Uterus (tissue), 3 donors: ENCODE measurements at regions not wholly inside any gene's neighbourhood (a gene's known extent, or its start where the extent isn't known, plus 50 kb on each side); places are given as distances from the start of the nearest gene placed in this dataset.

Experiments
- DNase-seq, 2 donors: peaks; one replicate each; pipeline ENCODE4 v3.0.0-alpha.2; 2019 to 2020
- H3K27ac ChIP-seq, 2 donors: fragments of 200-600 bp; sonication (generic); 1 replicate in 1 of 2; 2 replicates in 1 of 2; pipeline ENCODE4 v1.5.1; 2016 to 2018
- H3K27me3 ChIP-seq, 2 donors: fragments of 200-600 bp; sonication (generic); one replicate each; pipeline ENCODE4 v1.5.1; 2018 to 2019; ENCODE audit warnings: control low read depth in 1 of 2
- H3K36me3 ChIP-seq, 2 donors: fragments of 200-600 bp; sonication (generic); one replicate each; pipeline ENCODE4 v1.5.1; 2019; ENCODE audit warnings: control low read depth in 1 of 2
- H3K4me1 ChIP-seq, 2 donors: fragments of 200-600 bp; sonication (generic); one replicate each; pipeline ENCODE4 v1.5.1; 2018 to 2019; ENCODE audit warnings: control low read depth in 1 of 2
- H3K4me3 ChIP-seq, 2 donors: fragments of 200-600 bp; sonication (generic); 1 replicate in 1 of 2; 2 replicates in 1 of 2; pipeline ENCODE4 v1.5.1; 2018 to 2019; ENCODE audit warnings: mild to moderate bottlenecking in 1 of 2
- H3K9me3 ChIP-seq, 2 donors: fragments of 200-600 bp; sonication (generic); one replicate each; pipeline ENCODE4 v1.5.1; 2019; ENCODE audit warnings: control low read depth in 1 of 2
- POLR2A ChIP-seq, 2 donors: fragments of 450-650 bp; IDR thresholded peaks; one replicate each; pipeline ENCODE4 v1.6.1; 2016; ENCODE audit warnings: antibody characterized with exemption in 2 of 2, mild to moderate bottlenecking in 1 of 2, moderate library complexity in 1 of 2
- intact Hi-C: fragments of 100-400 bp; cut with DNase I; formaldehyde crosslinking; loops from one replicate; pipeline ENCODE4 v1.15.1; 2023; ENCODE audit warnings: low total_unique reads
- TF ChIP-seq, protein P1 (sequence below), 4 experiments: fragments of 200-600 bp in 2 of 4; fragments of 450-650 bp in 2 of 4; sonication (generic) in 2 of 4; IDR thresholded peaks; one replicate each; pipeline ENCODE4 v1.5.1; 2016 to 2019; ENCODE audit warnings: antibody characterized with exemption in 4 of 4, mild to moderate bottlenecking in 2 of 4, moderate library complexity in 1 of 4
- donor health status: DM: yes; HTN: yes; CAD: no.

DNA sequence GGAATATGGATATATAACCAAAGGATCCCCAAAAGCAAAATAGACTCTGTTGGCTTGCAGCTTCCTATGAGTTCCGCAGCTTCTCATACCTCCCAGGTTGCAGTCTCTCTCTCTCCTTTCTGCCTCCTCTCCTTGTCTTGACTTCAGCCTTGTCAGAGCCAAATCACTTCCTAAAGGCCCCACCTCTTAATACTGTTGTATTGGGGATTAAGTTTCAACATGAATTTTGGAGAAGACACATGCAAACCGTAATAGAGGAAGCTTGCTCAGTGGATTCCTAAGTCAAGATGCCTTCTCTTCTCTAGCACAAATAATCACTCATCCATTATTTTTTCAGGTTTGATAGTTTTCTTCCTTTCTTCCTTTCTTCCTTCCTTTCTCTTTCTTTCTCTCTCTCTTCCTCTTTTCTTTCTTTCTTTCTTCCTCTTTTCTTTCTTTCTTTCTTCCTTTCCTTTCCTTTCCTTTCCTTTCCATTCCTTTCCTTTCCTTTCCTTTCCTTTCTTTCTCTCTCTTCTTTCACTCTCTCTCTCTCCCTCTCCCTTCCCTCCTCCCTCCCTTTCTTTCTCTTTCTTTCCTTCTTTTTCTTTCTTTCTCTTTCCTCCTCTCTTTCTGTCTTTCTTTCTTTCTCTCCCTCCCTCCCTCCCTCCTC, 411.3 kb upstream of the TPM1 start:
- no peaks in the 10 kb centered on the region for H3K9me3 ChIP-seq
- no peak overlapping the region for H3K27ac ChIP-seq
- intact Hi-C loops: no loop called here
- H3K4me3 ChIP-seq: no peak overlapping the region
- H3K27me3 ChIP-seq: no peaks in the 10 kb centered on the region
- DNase-seq: no peak
- no peaks in the 10 kb centered on the region for H3K36me3 ChIP-seq
- no peak for TF ChIP-seq POLR2A (IDR thresholded peaks at IDR 0.05)
- TF ChIP-seq, protein P1, sequence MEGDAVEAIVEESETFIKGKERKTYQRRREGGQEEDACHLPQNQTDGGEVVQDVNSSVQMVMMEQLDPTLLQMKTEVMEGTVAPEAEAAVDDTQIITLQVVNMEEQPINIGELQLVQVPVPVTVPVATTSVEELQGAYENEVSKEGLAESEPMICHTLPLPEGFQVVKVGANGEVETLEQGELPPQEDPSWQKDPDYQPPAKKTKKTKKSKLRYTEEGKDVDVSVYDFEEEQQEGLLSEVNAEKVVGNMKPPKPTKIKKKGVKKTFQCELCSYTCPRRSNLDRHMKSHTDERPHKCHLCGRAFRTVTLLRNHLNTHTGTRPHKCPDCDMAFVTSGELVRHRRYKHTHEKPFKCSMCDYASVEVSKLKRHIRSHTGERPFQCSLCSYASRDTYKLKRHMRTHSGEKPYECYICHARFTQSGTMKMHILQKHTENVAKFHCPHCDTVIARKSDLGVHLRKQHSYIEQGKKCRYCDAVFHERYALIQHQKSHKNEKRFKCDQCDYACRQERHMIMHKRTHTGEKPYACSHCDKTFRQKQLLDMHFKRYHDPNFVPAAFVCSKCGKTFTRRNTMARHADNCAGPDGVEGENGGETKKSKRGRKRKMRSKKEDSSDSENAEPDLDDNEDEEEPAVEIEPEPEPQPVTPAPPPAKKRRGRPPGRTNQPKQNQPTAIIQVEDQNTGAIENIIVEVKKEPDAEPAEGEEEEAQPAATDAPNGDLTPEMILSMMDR (IDR thresholded peaks at IDR 0.05): no peak
- H3K4me1 ChIP-seq: no peaks in the 10 kb centered on the region

DNA sequence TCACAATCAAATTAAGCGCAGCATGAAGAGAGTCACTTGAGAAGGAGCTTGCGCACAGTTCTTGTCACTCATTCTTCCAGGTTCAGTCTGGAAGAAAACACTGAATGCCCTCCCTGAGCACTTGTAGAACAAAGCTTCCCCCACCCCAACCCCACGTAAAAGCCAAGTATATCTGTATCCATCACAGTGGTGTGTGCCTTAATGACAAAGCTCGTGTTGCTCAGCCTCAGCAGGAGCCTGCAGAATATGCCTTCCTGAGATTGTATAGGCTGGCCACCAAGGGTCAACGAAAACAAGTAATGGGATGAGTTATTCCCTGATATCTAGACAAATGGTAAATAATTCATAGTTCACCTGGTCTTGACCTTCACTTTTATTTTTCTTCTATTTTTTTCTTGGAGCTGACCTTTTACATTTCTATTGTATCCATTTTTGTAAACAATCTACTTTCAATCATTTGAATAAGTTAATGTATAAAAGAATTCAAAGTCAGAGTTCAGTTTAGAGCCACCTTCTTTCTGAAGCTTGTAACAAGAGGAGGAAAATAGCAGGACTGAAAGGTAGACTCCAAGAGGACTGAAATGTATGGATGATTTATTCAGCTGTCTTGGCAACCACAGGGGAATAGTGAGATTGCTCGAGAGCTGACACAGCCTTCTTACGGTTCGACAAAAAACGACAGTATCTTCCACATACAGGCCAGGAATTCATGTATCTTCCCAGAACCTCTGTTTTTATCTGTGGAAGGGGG, 405.5 kb upstream of the TPM1 start:
- no peak for DNase-seq
- H3K27ac ChIP-seq: no peak overlapping the region
- no peak for TF ChIP-seq POLR2A (IDR thresholded peaks at IDR 0.05)
- TF ChIP-seq, protein P1 (IDR thresholded peaks at IDR 0.05): no peak
- no peaks in the 10 kb centered on the region for H3K27me3 ChIP-seq
- H3K36me3 ChIP-seq: no peaks in the 10 kb centered on the region
- H3K4me1 ChIP-seq: no peaks in the 10 kb centered on the region
- intact Hi-C loops: no loop called here
- no peak overlapping the region for H3K4me3 ChIP-seq
- H3K9me3 ChIP-seq: no peaks in the 10 kb centered on the region

DNA sequence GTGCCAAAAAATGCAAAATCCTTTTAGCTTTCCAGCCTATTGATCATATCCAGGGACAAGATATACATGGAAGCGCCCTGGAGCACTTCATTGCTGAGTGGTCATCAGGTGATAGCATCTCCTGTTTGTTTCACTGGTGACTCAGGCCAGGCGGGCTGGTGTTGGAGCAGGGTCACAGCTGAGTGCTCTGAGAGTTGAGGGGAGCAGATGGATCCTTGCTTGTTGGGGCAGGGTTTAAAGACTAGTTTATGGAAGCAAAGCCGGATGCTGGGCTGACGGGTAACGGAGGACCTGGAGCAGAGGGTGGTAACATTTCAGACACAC, 405.0 kb upstream of the TPM1 start:
- H3K27ac ChIP-seq: no peak overlapping the region
- no peaks in the 10 kb centered on the region for H3K4me1 ChIP-seq
- TF ChIP-seq, protein P1 (IDR thresholded peaks at IDR 0.05): no peak
- TF ChIP-seq POLR2A (IDR thresholded peaks at IDR 0.05): no peak
- no peak for DNase-seq
- no peak overlapping the region for H3K4me3 ChIP-seq
- intact Hi-C loops: no loop called here
- H3K9me3 ChIP-seq: no peaks in the 10 kb centered on the region
- H3K27me3 ChIP-seq: no peaks in the 10 kb centered on the region
- no peaks in the 10 kb centered on the region for H3K36me3 ChIP-seq

DNA sequence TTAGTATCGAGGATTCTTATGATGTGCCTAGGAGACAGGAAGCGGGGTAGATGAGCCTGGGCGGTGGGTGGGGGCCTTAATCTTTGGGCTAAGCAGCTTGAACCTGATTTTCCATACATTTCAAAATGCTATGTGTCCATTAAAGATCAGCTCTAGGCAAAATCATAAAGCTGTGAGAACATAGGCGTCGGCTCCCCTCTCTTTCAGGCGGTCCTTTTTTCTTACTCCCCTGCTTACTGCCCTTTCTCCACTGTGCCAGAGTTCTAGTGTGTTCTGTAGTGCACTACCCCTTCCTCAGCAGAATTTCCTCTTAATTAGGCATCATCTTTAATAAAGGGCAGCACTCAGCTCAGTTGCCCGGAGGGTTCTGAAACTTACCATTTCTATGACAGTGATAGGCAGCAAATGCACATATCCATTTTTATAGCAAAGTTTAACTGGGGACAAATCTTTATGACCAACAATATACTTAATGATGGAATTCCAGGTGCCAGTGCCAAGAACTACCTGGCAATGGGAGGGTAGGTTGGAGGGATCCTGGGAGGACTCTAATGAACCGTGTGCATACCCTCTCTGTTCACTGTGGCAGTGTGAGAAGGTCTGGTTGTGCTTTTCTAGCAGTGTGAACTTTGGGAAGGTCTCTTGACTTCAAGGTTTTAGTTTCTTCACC, 404.5 kb upstream of the TPM1 start:
- no peaks in the 10 kb centered on the region for H3K27me3 ChIP-seq
- TF ChIP-seq, protein P1 (IDR thresholded peaks at IDR 0.05): no peak
- no peak for TF ChIP-seq POLR2A (IDR thresholded peaks at IDR 0.05)
- intact Hi-C loops: no loop called here
- H3K9me3 ChIP-seq: no peaks in the 10 kb centered on the region
- H3K27ac ChIP-seq: no peak overlapping the region
- H3K36me3 ChIP-seq: no peaks in the 10 kb centered on the region
- no peak overlapping the region for H3K4me3 ChIP-seq
- DNase-seq: no peak
- H3K4me1 ChIP-seq: no peaks in the 10 kb centered on the region

DNA sequence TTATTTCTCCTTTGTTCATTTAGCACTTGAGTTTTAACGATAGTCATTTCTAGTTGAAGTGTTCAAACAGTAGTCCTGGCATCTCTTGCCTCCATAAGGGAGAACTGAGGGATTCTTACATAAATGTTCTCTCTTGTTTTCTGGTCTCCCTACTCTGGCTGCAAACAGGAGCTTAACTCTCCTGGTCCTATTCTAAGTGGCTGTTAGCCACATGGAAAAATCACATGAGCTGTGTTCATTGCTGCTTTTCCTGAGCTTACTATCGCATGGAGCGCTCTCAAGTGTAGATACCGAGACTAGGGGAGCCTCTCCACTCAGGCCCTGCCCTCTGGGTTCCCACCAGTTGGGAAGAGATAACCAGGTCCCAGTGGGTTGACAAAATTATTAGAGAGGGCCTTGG, 403.1 kb upstream of the TPM1 start:
- Histone ChIP-seq H3K27ac (no peak overlapping the region), H3K36me3 (no peaks in the 10 kb centered on the region), H3K4me1 (no peaks in the 10 kb centered on the region), H3K27me3 (no peaks in the 10 kb centered on the region), H3K9me3 (no peaks in the 10 kb centered on the region), H3K4me3 (no peak overlapping the region)
- intact Hi-C loops: no loop called here
- TF ChIP-seq, protein P1 (IDR thresholded peaks at IDR 0.05): no peak
- TF ChIP-seq POLR2A (IDR thresholded peaks at IDR 0.05): no peak
- no peak for DNase-seq
